ENCODE measurements at regions not wholly inside any gene's neighbourhood (a gene's known extent, or its start where the extent isn't known, plus 50 kb on each side); places are given as distances from the start of the nearest gene placed in this dataset.
A peak's percentile ranks its signal among the peaks of the same experiment; 100 is the strongest.

GRCh38 chr5:96297290-96297689 lies 135.8 kb downstream of the PCSK1 start (continued):
- no peak for TF ChIP-seq RNF2 (IDR thresholded peaks at IDR 0.05; ENCODE audit: borderline replicate concordance, low read depth)
- TF ChIP-seq PHF8 (IDR thresholded peaks at IDR 0.05; ENCODE audit: borderline replicate concordance, low read depth): no peak

GRCh38 chr5:96294884-96295202 lies 138.2 kb downstream of the PCSK1 start:
- ATAC-seq: no peak
- ChIA-PET POLR2A (no interaction called here), CTCF (interaction anchor here (0.5 to 1.6 kb wide), 4 partner anchors 10 to 438 kb away, joined by 3 to 5 read pairs (median 4); no protein-coding TSS in a partner anchor)
- TF ChIP-seq PHF8 (IDR thresholded peaks at IDR 0.05; ENCODE audit: borderline replicate concordance, low read depth) (no peak), RARB (CRISPR knock-in tag; IDR thresholded peaks at IDR 0.05) (no peak), MYC (IDR thresholded peaks at IDR 0.05; ENCODE audit: borderline replicate concordance, low read length) (no peak), CTCF (IDR thresholded peaks at IDR 0.05) (no peak), ZSCAN20 (CRISPR knock-in tag; IDR thresholded peaks at IDR 0.05) (no peak), USF2 (IDR thresholded peaks at IDR 0.05) (no peak), POLR2A (IDR thresholded peaks at IDR 0.05; ENCODE audit: low read length) (no peak), HOXB5 (CRISPR knock-in tag; IDR thresholded peaks at IDR 0.05) (no peak), PBX3 (IDR thresholded peaks at IDR 0.05) (no peak), SMC3 (IDR thresholded peaks at IDR 0.05) (no peak), SREBF2 (IDR thresholded peaks at IDR 0.05) (no peak), HES2 (IDR thresholded peaks at IDR 0.05) (no peak), EHMT2 (IDR thresholded peaks at IDR 0.05; ENCODE audit: low read depth) (no peak), ZFP36 (IDR thresholded peaks at IDR 0.05; ENCODE audit: borderline replicate concordance, partially characterized antibody) (no peak), HMGXB4 (CRISPR knock-in tag; IDR thresholded peaks at IDR 0.05; ENCODE audit: borderline replicate concordance) (no peak), REST (IDR thresholded peaks at IDR 0.05) (no peak), HEYL (CRISPR knock-in tag; IDR thresholded peaks at IDR 0.05) (no peak), ATOH8 (CRISPR knock-in tag; IDR thresholded peaks at IDR 0.05; ENCODE audit: low read depth) (no peak), ESRRA (IDR thresholded peaks at IDR 0.05; ENCODE audit: borderline replicate concordance, low read length) (no peak), FOXS1 (CRISPR knock-in tag; IDR thresholded peaks at IDR 0.05) (no peak)
- Histone ChIP-seq H3K27ac (no peak overlapping the region; a peak in 1 of 6 replicates), H3K9me3 (0 out of 3 replicates have a peak, but pooled peaks cover 5% of the 10 kb centered on the region), H3K4me1 (peaks cover 33% of the 10 kb centered on the region), H3K4me3 (no peak overlapping the region), H3K4me2 (peak overlapping the region; percentile 9; the same call in 2 of the 3 replicates)
- FAIRE-seq: no peak
- DNase-seq (ENCODE audit: low read depth in 1 of 2, low spot score in 1 of 2): no peak

All from A549 (cell line).